ENCODE measurements at regions not wholly inside any gene's neighbourhood (a gene's known extent, or its start where the extent isn't known, plus 50 kb on each side); places are given as distances from the start of the nearest gene placed in this dataset.

GRCh38 chr20:60064554-60065196 is 106.5 kb downstream of the CDH26 start:
- Histone ChIP-seq H3K9me3 (ENCODE audit: control insufficient read depth, low read length) (no peaks in the 10 kb centered on the region), H3K27ac (ENCODE audit: insufficient read depth, low read length, poor library complexity, severe bottlenecking) (no peak overlapping the region), H3K4me3 (ENCODE audit: insufficient read depth, low read depth, low read length, poor library complexity, severe bottlenecking) (no peak overlapping the region), H3K27me3 (replicated peaks; ENCODE audit: control insufficient read depth, insufficient read depth, low read length, poor library complexity, severe bottlenecking) (no peaks in the 10 kb centered on the region), H3K36me3 (ENCODE audit: control insufficient read depth, insufficient read depth, low read length) (no peaks in the 10 kb centered on the region), H3K4me1 (ENCODE audit: control insufficient read depth, insufficient read depth, low read length, poor library complexity, severe bottlenecking) (peaks cover 4% of the 10 kb centered on the region)
- DNase-seq: no peak

- Histone ChIP-seq H3K9me3 (ENCODE audit: control insufficient read depth, low read length) (no peaks in the 10 kb centered on the region), H3K27me3 (replicated peaks; ENCODE audit: control insufficient read depth, insufficient read depth, low read length, poor library complexity, severe bottlenecking) (no peaks in the 10 kb centered on the region), H3K4me1 (ENCODE audit: control insufficient read depth, insufficient read depth, low read length, poor library complexity, severe bottlenecking) (peaks cover 4% of the 10 kb centered on the region), H3K27ac (ENCODE audit: insufficient read depth, low read length, poor library complexity, severe bottlenecking) (no peak overlapping the region), H3K4me3 (ENCODE audit: insufficient read depth, low read depth, low read length, poor library complexity, severe bottlenecking) (no peak overlapping the region), H3K36me3 (ENCODE audit: control insufficient read depth, insufficient read depth, low read length) (no peaks in the 10 kb centered on the region)
- no peak for DNase-seq
These were observed 107.7 kb downstream of the CDH26 start for GRCh38 chr20:60065741-60066437.

- H3K9me3 ChIP-seq (ENCODE audit: control insufficient read depth, low read length): no peaks in the 10 kb centered on the region
- H3K27ac ChIP-seq (ENCODE audit: insufficient read depth, low read length, poor library complexity, severe bottlenecking): no peak overlapping the region
- H3K4me3 ChIP-seq (ENCODE audit: insufficient read depth, low read depth, low read length, poor library complexity, severe bottlenecking): no peak overlapping the region
- DNase-seq: no peak
- H3K36me3 ChIP-seq (ENCODE audit: control insufficient read depth, insufficient read depth, low read length): no peaks in the 10 kb centered on the region
- H3K4me1 ChIP-seq (ENCODE audit: control insufficient read depth, insufficient read depth, low read length, poor library complexity, severe bottlenecking): peaks cover 4% of the 10 kb centered on the region
- no peaks in the 10 kb centered on the region for H3K27me3 ChIP-seq (replicated peaks; ENCODE audit: control insufficient read depth, insufficient read depth, low read length, poor library complexity, severe bottlenecking)
These were observed 108.2 kb downstream of the CDH26 start for GRCh38 chr20:60066438-60066823.

GRCh38 chr20:60068509-60068908 is 110.3 kb downstream of the CDH26 start:
- Histone ChIP-seq H3K9me3 (ENCODE audit: control insufficient read depth, low read length) (no peaks in the 10 kb centered on the region), H3K36me3 (ENCODE audit: control insufficient read depth, insufficient read depth, low read length) (no peaks in the 10 kb centered on the region), H3K27me3 (replicated peaks; ENCODE audit: control insufficient read depth, insufficient read depth, low read length, poor library complexity, severe bottlenecking) (no peaks in the 10 kb centered on the region), H3K4me3 (ENCODE audit: insufficient read depth, low read depth, low read length, poor library complexity, severe bottlenecking) (no peak overlapping the region), H3K27ac (ENCODE audit: insufficient read depth, low read length, poor library complexity, severe bottlenecking) (no peak overlapping the region), H3K4me1 (ENCODE audit: control insufficient read depth, insufficient read depth, low read length, poor library complexity, severe bottlenecking) (peaks cover 4% of the 10 kb centered on the region)
- no peak for DNase-seq

- Histone ChIP-seq H3K27me3 (replicated peaks; ENCODE audit: control insufficient read depth, insufficient read depth, low read length, poor library complexity, severe bottlenecking) (no peaks in the 10 kb centered on the region), H3K9me3 (ENCODE audit: control insufficient read depth, low read length) (no peaks in the 10 kb centered on the region), H3K27ac (ENCODE audit: insufficient read depth, low read length, poor library complexity, severe bottlenecking) (no peak overlapping the region), H3K36me3 (ENCODE audit: control insufficient read depth, insufficient read depth, low read length) (no peaks in the 10 kb centered on the region), H3K4me3 (ENCODE audit: insufficient read depth, low read depth, low read length, poor library complexity, severe bottlenecking) (no peak overlapping the region), H3K4me1 (ENCODE audit: control insufficient read depth, insufficient read depth, low read length, poor library complexity, severe bottlenecking) (no peaks in the 10 kb centered on the region)
- no peak for DNase-seq
These were observed 111.4 kb downstream of the CDH26 start for GRCh38 chr20:60069656-60070055.

GRCh38 chr20:60070791-60071190 is 112.6 kb downstream of the CDH26 start:
- Histone ChIP-seq H3K9me3 (ENCODE audit: control insufficient read depth, low read length) (no peaks in the 10 kb centered on the region), H3K36me3 (ENCODE audit: control insufficient read depth, insufficient read depth, low read length) (no peaks in the 10 kb centered on the region), H3K4me3 (ENCODE audit: insufficient read depth, low read depth, low read length, poor library complexity, severe bottlenecking) (no peak overlapping the region), H3K27ac (ENCODE audit: insufficient read depth, low read length, poor library complexity, severe bottlenecking) (no peak overlapping the region), H3K27me3 (replicated peaks; ENCODE audit: control insufficient read depth, insufficient read depth, low read length, poor library complexity, severe bottlenecking) (no peaks in the 10 kb centered on the region), H3K4me1 (ENCODE audit: control insufficient read depth, insufficient read depth, low read length, poor library complexity, severe bottlenecking) (no peaks in the 10 kb centered on the region)
- no peak for DNase-seq

GRCh38 chr20:60071965-60072364 is 113.7 kb downstream of the CDH26 start:
- Histone ChIP-seq H3K27ac (ENCODE audit: insufficient read depth, low read length, poor library complexity, severe bottlenecking) (no peak overlapping the region), H3K4me1 (ENCODE audit: control insufficient read depth, insufficient read depth, low read length, poor library complexity, severe bottlenecking) (no peaks in the 10 kb centered on the region), H3K36me3 (ENCODE audit: control insufficient read depth, insufficient read depth, low read length) (no peaks in the 10 kb centered on the region), H3K4me3 (ENCODE audit: insufficient read depth, low read depth, low read length, poor library complexity, severe bottlenecking) (no peak overlapping the region), H3K9me3 (ENCODE audit: control insufficient read depth, low read length) (no peaks in the 10 kb centered on the region), H3K27me3 (replicated peaks; ENCODE audit: control insufficient read depth, insufficient read depth, low read length, poor library complexity, severe bottlenecking) (no peaks in the 10 kb centered on the region)
- DNase-seq: no peak

GRCh38 chr20:60073086-60073485 is 114.9 kb downstream of the CDH26 start:
- Histone ChIP-seq H3K4me3 (ENCODE audit: insufficient read depth, low read depth, low read length, poor library complexity, severe bottlenecking) (no peak overlapping the region), H3K4me1 (ENCODE audit: control insufficient read depth, insufficient read depth, low read length, poor library complexity, severe bottlenecking) (no peaks in the 10 kb centered on the region), H3K27ac (ENCODE audit: insufficient read depth, low read length, poor library complexity, severe bottlenecking) (no peak overlapping the region), H3K27me3 (replicated peaks; ENCODE audit: control insufficient read depth, insufficient read depth, low read length, poor library complexity, severe bottlenecking) (no peaks in the 10 kb centered on the region), H3K36me3 (ENCODE audit: control insufficient read depth, insufficient read depth, low read length) (no peaks in the 10 kb centered on the region), H3K9me3 (ENCODE audit: control insufficient read depth, low read length) (no peaks in the 10 kb centered on the region)
- no peak for DNase-seq

- Histone ChIP-seq H3K4me3 (ENCODE audit: insufficient read depth, low read depth, low read length, poor library complexity, severe bottlenecking) (no peak overlapping the region), H3K36me3 (ENCODE audit: control insufficient read depth, insufficient read depth, low read length) (no peaks in the 10 kb centered on the region), H3K4me1 (ENCODE audit: control insufficient read depth, insufficient read depth, low read length, poor library complexity, severe bottlenecking) (no peaks in the 10 kb centered on the region), H3K9me3 (ENCODE audit: control insufficient read depth, low read length) (no peaks in the 10 kb centered on the region), H3K27me3 (replicated peaks; ENCODE audit: control insufficient read depth, insufficient read depth, low read length, poor library complexity, severe bottlenecking) (no peaks in the 10 kb centered on the region), H3K27ac (ENCODE audit: insufficient read depth, low read length, poor library complexity, severe bottlenecking) (no peak overlapping the region)
- no peak for DNase-seq
These were observed 115.3 kb downstream of the CDH26 start for GRCh38 chr20:60073504-60073903.

GRCh38 chr20:60074276-60074675 is 116.1 kb downstream of the CDH26 start:
- no peak for DNase-seq
- no peaks in the 10 kb centered on the region for H3K4me1 ChIP-seq (ENCODE audit: control insufficient read depth, insufficient read depth, low read length, poor library complexity, severe bottlenecking)
- no peaks in the 10 kb centered on the region for H3K9me3 ChIP-seq (ENCODE audit: control insufficient read depth, low read length)
- no peak overlapping the region for H3K27ac ChIP-seq (ENCODE audit: insufficient read depth, low read length, poor library complexity, severe bottlenecking)
- no peaks in the 10 kb centered on the region for H3K27me3 ChIP-seq (replicated peaks; ENCODE audit: control insufficient read depth, insufficient read depth, low read length, poor library complexity, severe bottlenecking)
- H3K36me3 ChIP-seq (ENCODE audit: control insufficient read depth, insufficient read depth, low read length): no peaks in the 10 kb centered on the region
- H3K4me3 ChIP-seq (ENCODE audit: insufficient read depth, low read depth, low read length, poor library complexity, severe bottlenecking): no peak overlapping the region

Measured in effector memory CD4-positive, alpha-beta T cell (primary cell).